ENCODE measurements at regions not wholly inside any gene's neighbourhood (a gene's known extent, or its start where the extent isn't known, plus 50 kb on each side); places are given as distances from the start of the nearest gene placed in this dataset.

DNA sequence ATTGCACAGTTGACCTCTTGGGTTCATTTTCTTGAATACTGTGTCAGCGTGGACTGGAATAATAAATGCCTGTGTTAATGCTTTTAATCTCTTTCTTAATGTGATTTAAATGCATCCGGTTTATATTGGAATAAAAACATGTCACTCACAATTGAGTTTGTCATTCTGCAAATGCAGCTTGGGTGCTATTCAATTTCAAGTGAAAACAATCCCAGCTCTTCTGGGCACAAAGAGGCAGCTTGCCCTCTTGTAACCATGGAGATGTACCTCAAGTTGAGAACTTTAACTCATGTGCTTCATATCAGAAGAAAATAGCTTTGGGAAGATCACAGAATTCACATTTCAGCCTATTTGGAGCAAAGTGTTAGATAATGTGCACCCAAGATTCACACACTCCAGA lies 355.7 kb upstream of the GNPDA2 start:
- no peak for DNase-seq (ENCODE audit: low spot score)

DNA sequence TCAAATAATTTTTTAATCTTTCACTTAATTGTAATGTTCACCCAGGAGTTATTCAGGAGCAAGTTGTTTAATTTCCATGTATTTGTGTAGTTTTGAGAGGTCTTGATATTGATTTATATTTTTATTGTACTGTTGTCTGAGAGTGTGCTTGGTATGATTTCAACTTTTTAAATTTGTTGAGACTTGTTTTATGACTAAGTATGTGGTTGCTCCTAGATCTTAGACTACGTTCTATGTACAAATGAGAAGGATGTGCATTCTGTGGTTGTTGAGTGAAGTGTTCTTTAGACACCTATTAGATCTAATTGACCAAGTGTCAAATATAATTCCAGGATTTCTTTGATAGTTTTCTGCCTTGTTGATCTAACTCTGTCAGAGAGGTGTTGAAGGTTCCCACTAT lies 353.3 kb upstream of the GNPDA2 start:
- DNase-seq (ENCODE audit: low spot score) = no peak

DNA sequence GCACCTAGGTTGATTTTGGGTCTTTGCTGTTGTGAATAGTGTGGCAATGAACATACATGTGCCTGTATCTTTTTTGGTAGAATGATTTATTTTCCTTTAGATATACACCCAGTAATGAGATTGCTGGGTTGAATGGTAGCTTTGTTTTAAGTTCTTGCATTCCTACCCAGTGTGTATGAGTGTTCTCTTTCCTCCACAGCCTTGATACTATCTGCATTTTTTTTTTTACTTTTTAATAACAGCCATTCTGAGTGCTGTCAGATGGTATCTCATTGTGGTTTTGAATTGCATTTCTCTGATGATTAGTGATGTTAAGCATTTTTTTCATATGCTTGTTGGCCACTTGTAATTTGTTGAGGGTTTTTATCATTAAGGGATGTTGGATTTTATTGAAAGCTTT lies 351.8 kb upstream of the GNPDA2 start:
- DNase-seq (ENCODE audit: low spot score) = no peak

GRCh38 chr4:45072981-45073380 lies 346.6 kb upstream of the GNPDA2 start:
- no peak for DNase-seq (ENCODE audit: low spot score)

- no peak for DNase-seq (ENCODE audit: low spot score)
These were observed 338.4 kb upstream of the GNPDA2 start for GRCh38 chr4:45064741-45065140.

DNA sequence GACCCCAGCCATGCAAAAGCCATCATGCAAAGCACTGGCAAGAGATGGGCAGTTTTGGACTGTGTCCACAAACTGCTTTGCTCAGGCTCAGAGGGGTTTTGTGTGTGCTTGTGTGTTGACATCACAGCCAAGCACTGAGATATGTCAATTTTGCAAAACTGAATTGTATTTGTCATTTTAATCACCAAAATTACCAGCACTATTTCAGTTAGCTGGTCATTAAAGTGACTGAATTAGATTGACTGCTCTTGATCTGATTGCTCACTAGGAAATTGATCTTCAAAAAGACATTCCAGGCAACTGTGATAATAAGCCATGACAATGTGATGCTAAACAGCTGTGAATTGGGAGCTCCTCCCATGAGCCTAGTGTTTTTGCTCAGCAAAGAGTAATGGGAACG lies 337.3 kb upstream of the GNPDA2 start:
- DNase-seq (ENCODE audit: low spot score) = no peak

- no peak for DNase-seq (ENCODE audit: low spot score)
These were observed 336.7 kb upstream of the GNPDA2 start for GRCh38 chr4:45062935-45063545.

GRCh38 chr4:45043911-45044310 lies 317.6 kb upstream of the GNPDA2 start:
- no peak for DNase-seq (ENCODE audit: low spot score)

- DNase-seq (ENCODE audit: low spot score) = no peak
These were observed 310.3 kb upstream of the GNPDA2 start for GRCh38 chr4:45036677-45037076.

DNA sequence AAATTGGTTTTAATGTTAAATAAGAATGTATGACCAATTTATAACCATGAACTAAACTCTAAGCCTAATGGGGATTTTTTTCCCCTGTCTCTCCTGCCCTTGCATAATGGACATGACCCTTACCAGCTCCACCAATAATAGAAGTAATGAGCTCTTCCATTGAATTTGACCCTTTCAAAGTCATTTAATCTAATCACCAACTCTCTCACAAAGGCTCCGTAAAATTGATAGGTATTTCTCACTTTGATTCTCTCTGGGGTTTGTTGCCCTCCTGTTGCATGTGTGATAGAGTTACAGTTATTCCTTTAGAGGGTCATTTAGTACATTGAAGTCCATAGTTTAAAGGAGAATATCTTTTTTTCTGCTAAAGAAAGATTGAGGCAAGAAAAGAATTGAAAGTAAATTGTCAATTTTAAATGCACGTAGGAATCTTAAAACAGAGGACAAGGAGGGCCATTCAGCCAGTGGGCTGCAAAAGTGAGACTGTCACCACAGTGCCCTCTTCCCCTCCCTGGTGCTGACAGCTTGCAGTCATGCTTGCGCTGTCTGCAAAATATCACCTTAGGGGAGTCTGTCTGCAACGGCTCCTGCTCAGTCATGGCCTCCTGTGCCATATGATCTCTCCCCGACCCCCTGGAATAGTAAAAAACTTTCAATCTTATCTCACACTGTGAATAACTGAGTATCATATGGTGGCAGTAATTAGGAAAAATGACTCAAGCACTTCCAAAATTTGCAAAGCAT lies 307.5 kb upstream of the GNPDA2 start:
- no peak for DNase-seq (ENCODE audit: low spot score)

DNA sequence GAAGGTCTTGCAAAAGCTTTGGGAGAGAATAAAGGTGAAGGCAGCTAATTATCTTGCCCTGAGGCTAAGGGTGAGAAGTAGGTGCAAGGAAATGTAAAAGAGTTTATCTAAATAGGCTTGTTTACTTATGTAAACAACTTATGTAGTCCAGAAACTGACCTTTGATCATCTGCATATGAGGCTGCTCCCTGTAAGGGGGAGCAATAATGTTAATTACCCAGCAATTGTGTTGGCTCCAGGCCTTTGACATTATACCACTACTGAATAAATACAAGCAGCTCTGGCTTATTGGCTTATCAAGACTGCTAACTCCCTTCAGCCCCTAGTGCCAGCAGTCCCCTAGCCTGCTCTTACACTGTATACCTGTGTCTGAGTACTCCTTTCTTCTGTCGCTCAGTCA lies 303.7 kb upstream of the GNPDA2 start:
- DNase-seq (ENCODE audit: low spot score) = no peak

DNA sequence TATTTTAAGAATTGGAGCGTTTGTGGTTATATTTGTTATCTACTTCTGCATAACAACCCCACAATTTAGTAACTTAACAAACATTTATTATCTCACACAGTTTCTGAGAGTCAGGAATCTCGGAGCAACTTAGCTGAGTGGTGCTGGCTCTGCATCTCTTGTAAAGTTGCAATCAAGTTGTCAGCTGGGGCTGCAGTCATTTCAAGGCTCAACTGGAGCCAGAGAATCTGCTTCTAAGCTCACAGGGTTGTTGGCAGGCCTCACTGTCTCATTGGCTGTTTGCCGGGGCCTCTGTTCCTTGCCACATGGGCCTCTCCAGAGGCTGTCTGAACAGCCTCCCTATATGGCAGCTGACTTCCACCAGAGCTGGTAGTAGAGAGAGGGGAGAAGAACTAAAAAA lies 281.2 kb upstream of the GNPDA2 start:
- DNase-seq (ENCODE audit: low spot score) = no peak

- no peak for DNase-seq (ENCODE audit: low spot score)
These were observed 279.7 kb upstream of the GNPDA2 start for GRCh38 chr4:45006078-45006477.

- DNase-seq (ENCODE audit: low spot score) = no peak
These were observed 278.6 kb upstream of the GNPDA2 start for GRCh38 chr4:45004847-45005565.

DNA sequence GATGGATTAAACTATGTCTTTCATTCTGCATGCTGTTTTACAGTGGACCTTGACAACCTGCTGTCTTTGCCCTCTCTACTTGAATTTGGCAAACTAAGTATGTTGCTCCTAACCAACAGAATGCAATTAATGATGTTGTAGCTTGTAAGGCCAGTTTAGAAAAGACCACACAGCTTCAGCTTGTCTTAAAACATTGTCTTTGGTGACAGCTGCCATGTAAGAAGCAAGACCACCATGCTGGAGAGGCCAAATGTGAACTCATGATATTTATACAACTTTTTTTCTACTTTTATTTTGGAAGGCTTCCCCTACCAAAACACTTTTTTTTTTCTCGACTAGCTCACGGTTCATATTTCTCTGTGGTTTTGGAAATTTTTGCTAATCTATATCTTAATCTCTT lies 278.0 kb upstream of the GNPDA2 start:
- DNase-seq (ENCODE audit: low spot score) = no peak

DNA sequence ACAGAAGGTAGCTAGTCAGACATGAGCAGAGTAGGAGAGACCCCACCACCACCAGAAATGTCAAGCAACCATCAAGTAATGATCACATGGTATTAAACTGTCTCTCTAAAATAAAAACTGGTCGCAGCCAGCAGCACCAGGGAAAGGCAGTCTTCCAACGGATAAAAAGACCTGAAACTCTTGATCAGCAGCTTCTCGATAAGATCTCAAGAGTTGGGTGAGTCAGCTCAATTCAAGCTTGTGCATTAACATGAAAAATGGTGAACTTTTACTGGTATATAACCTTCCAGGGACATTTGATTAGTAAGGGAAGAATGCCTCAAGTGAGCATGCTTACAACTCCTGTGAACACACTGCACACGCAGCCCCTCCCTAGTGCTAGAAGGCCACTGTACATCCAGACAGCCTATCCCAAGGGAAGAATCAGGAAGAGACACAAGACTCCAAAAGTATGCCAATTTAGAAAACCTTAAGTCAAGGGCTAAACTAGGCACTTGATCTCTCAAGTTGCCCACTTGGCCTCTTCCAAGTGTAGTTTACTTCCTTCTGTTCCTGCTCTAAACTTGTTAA lies 270.0 kb upstream of the GNPDA2 start:
- DNase-seq (ENCODE audit: low spot score) = no peak

GRCh38 chr4:44988011-44988410 lies 261.7 kb upstream of the GNPDA2 start:
- DNase-seq (ENCODE audit: low spot score) = no peak

- no peak for DNase-seq (ENCODE audit: low spot score)
These were observed 259.6 kb upstream of the GNPDA2 start for GRCh38 chr4:44985938-44986337.

GRCh38 chr4:44985152-44985551 lies 258.8 kb upstream of the GNPDA2 start:
- DNase-seq (ENCODE audit: low spot score) = no peak

- DNase-seq (ENCODE audit: low spot score) = no peak
These were observed 257.7 kb upstream of the GNPDA2 start for GRCh38 chr4:44984083-44984482.

- DNase-seq (ENCODE audit: low spot score) = no peak
These were observed 256.7 kb upstream of the GNPDA2 start for GRCh38 chr4:44983083-44983482.

- DNase-seq (ENCODE audit: low spot score) = no peak
These were observed 251.7 kb upstream of the GNPDA2 start for GRCh38 chr4:44978020-44978419.

All from HuH-7.5 (cell line).